ENCODE measurements at regions not wholly inside any gene's neighbourhood (a gene's known extent, or its start where the extent isn't known, plus 50 kb on each side); places are given as distances from the start of the nearest gene placed in this dataset.

GRCh38 chr12:124111006-124111405, 138.0 kb downstream of the ZNF664 start:
- TF ChIP-seq CTCF (IDR thresholded peaks at IDR 0.05) (no peak), EP300 (IDR thresholded peaks at IDR 0.05) (no peak)
